GM12872 (cell line): ENCODE measurements at regions not wholly inside any gene's neighbourhood (a gene's known extent, or its start where the extent isn't known, plus 50 kb on each side); places are given as distances from the start of the nearest gene placed in this dataset.
A peak's percentile ranks its signal among the peaks of the same experiment; 100 is the strongest.

Experiments used
- CTCF ChIP-seq: IDR thresholded peaks from 3 replicates; pipeline ENCODE4 v1.5.1; 2011; ENCODE audit warnings: low read depth, mild to moderate bottlenecking, low read length, moderate library complexity; ENCODE audit not compliant: insufficient read depth

- TF ChIP-seq CTCF, result no peak
Observed at GRCh38 chr4:114116861-114117260, 137.4 kb upstream of the ARSJ start.

- TF ChIP-seq CTCF, result no peak
Observed at GRCh38 chr4:114121221-114121620, 141.8 kb upstream of the ARSJ start.

GRCh38 chr4:114132199-114132598, 152.8 kb upstream of the ARSJ start:
- TF ChIP-seq CTCF, result no peak

- TF ChIP-seq CTCF, result peak; percentile 52
Observed at GRCh38 chr4:114132830-114133229, 153.4 kb upstream of the ARSJ start.

GRCh38 chr4:114136069-114136468, 156.6 kb upstream of the ARSJ start:
- TF ChIP-seq CTCF, result no peak

- TF ChIP-seq CTCF, result no peak
Observed at GRCh38 chr4:114137984-114138383, 158.5 kb upstream of the ARSJ start.

- no peak for TF ChIP-seq CTCF
Observed at GRCh38 chr4:114146947-114147618, 167.6 kb upstream of the ARSJ start.
